GM23338 (cell line): ENCODE measurements at regions not wholly inside any gene's neighbourhood (a gene's known extent, or its start where the extent isn't known, plus 50 kb on each side); places are given as distances from the start of the nearest gene placed in this dataset.

Source experiments
- ATAC-seq: fragments of 200-7000 bp; cut with Tn5 transposase; 3 replicates; pipeline ENCODE4 v1.9.1; 2020
- DNase-seq: peaks from one replicate; pipeline ENCODE4 v3.0.0-alpha.2; 2015; ENCODE audit warnings: low spot score
- H2AFZ ChIP-seq: fragments of 200-600 bp; sonication (generic); 2 replicates; pipeline ENCODE4 v1.8.0; 2016; ENCODE audit warnings: antibody characterized with exemption, mild to moderate bottlenecking, moderate library complexity
- H3F3A ChIP-seq: fragments of 200-600 bp; sonication (generic); replicated peaks from 2 replicates; pipeline ENCODE4 v1.8.0; 2017; ENCODE audit warnings: antibody characterized with exemption, mixed run types, low read depth
- H3K27ac ChIP-seq: fragments of 200-600 bp; sonication (generic); 2 replicates; pipeline ENCODE4 v1.6.1; 2016; ENCODE audit warnings: low read depth
- H3K27me3 ChIP-seq: fragments of 200-600 bp; sonication (generic); 2 replicates; pipeline ENCODE4 v1.8.0; 2016; ENCODE audit warnings: mild to moderate bottlenecking, mixed run types, moderate library complexity; ENCODE audit not compliant: insufficient read depth
- H3K36me3 ChIP-seq: fragments of 200-600 bp; sonication (generic); 2 replicates; pipeline ENCODE4 v1.8.0; 2016; ENCODE audit warnings: mild to moderate bottlenecking; ENCODE audit not compliant: insufficient read depth
- H3K4me1 ChIP-seq: fragments of 200-600 bp; sonication (generic); 2 replicates; pipeline ENCODE4 v1.8.0; 2016; ENCODE audit warnings: mild to moderate bottlenecking, moderate library complexity; ENCODE audit not compliant: insufficient read depth
- H3K4me2 ChIP-seq: fragments of 200-600 bp; sonication (generic); 2 replicates; pipeline ENCODE4 v1.7.1; 2017; ENCODE audit warnings: mixed run types
- H3K4me3 ChIP-seq: fragments of 200-600 bp; sonication (generic); 2 replicates; pipeline ENCODE4 v1.6.1; 2016; ENCODE audit warnings: mixed run types
- H3K79me2 ChIP-seq: fragments of 200-600 bp; sonication (generic); replicated peaks from 2 replicates; pipeline ENCODE4 v1.8.0; 2017; ENCODE audit warnings: mild to moderate bottlenecking; ENCODE audit not compliant: insufficient read depth
- H3K9me2 ChIP-seq: fragments of 200-600 bp; sonication (generic); 2 replicates; pipeline ENCODE4 v1.8.0; 2017; ENCODE audit not compliant: insufficient read depth
- H4K20me1 ChIP-seq: fragments of 200-600 bp; sonication (generic); replicated peaks from 2 replicates; pipeline ENCODE4 v1.8.0; 2017; ENCODE audit warnings: mild to moderate bottlenecking; ENCODE audit not compliant: insufficient read depth
- H3K27ac Mint-ChIP-seq: 2 replicates; pipeline ENCODE4 v1.8.0; 2020; ENCODE audit warnings: inconsistent platforms, mild to moderate bottlenecking, moderate library complexity, mixed read lengths
- H3K27me3 Mint-ChIP-seq: 3 replicates; pipeline ENCODE4 v1.8.0; 2022; ENCODE audit warnings: low read depth, mild to moderate bottlenecking, moderate library complexity, mixed read lengths, inconsistent platforms; ENCODE audit not compliant: insufficient read depth, poor library complexity
- H3K36me3 Mint-ChIP-seq: 3 replicates; pipeline ENCODE4 v1.8.0; 2021; ENCODE audit warnings: low read depth, mild to moderate bottlenecking, inconsistent platforms, moderate library complexity, mixed read lengths
- H3K4me1 Mint-ChIP-seq: 3 replicates; pipeline ENCODE4 v1.8.0; 2020; ENCODE audit warnings: mild to moderate bottlenecking, inconsistent platforms, mixed read lengths
- H3K4me3 Mint-ChIP-seq: 3 replicates; pipeline ENCODE4 v1.8.0; 2021; ENCODE audit warnings: moderate library complexity, mild to moderate bottlenecking, inconsistent platforms, mixed read lengths
- H3K9me3 Mint-ChIP-seq: 3 replicates; pipeline ENCODE4 v1.8.0; 2020; ENCODE audit warnings: moderate library complexity, mild to moderate bottlenecking, inconsistent platforms, mixed read lengths
- CREB1 ChIP-seq: fragments of 250-450 bp; sonication (Bioruptor Pico); IDR thresholded peaks from 2 replicates; pipeline ENCODE4 v1.5.0; 2020; ENCODE audit warnings: low read depth, mild to moderate bottlenecking, moderate library complexity
- EZH2 ChIP-seq: fragments of 200-600 bp; sonication (generic); IDR thresholded peaks from one replicate; pipeline ENCODE4 v1.8.0; 2017; ENCODE audit warnings: antibody characterized with exemption, mild to moderate bottlenecking, low read depth; ENCODE audit not compliant: unreplicated experiment
- EZH2phosphoT487 ChIP-seq: fragments of 200-600 bp; sonication (generic); IDR thresholded peaks from one replicate; pipeline ENCODE4 v1.8.1; 2018; ENCODE audit warnings: antibody characterized with exemption; ENCODE audit not compliant: unreplicated experiment
- JUNB ChIP-seq: IDR thresholded peaks from one replicate; pipeline ENCODE4 v1.6.1; 2016; ENCODE audit warnings: antibody characterized with exemption; ENCODE audit not compliant: unreplicated experiment
- NANOG ChIP-seq: IDR thresholded peaks from 2 replicates; pipeline ENCODE4 v1.6.1; 2016; ENCODE audit warnings: antibody characterized with exemption, borderline replicate concordance
- POLR2AphosphoS5 ChIP-seq: IDR thresholded peaks from 2 replicates; pipeline ENCODE4 v1.6.1; 2016; ENCODE audit warnings: antibody characterized with exemption, low read depth
- STAT1 ChIP-seq: IDR thresholded peaks from one replicate; pipeline ENCODE4 v1.6.1; 2016; ENCODE audit warnings: antibody characterized with exemption; ENCODE audit not compliant: unreplicated experiment
- ZNF114 ChIP-seq: fragments of 250-450 bp; sonication (Bioruptor Pico); IDR thresholded peaks from 2 replicates; pipeline ENCODE4 v1.5.0; 2020; ENCODE audit warnings: mild to moderate bottlenecking, moderate library complexity
- ZNF331 ChIP-seq: fragments of 250-450 bp; sonication (Bioruptor Pico); IDR thresholded peaks from 2 replicates; pipeline ENCODE4 v1.5.0; 2020; ENCODE audit warnings: low read depth, mild to moderate bottlenecking, moderate library complexity
- TF ChIP-seq, protein P1 (sequence below): IDR thresholded peaks from 2 replicates; pipeline ENCODE4 v1.6.1; 2016; ENCODE audit warnings: antibody characterized with exemption
- TF ChIP-seq, protein P2 (sequence below): IDR thresholded peaks from one replicate; pipeline ENCODE4 v1.6.1; 2018; ENCODE audit warnings: antibody characterized with exemption; ENCODE audit not compliant: unreplicated experiment
- TF ChIP-seq, protein P3 (sequence below), 2 experiments: fragments of 200-600 bp in 1 of 2; sonication (generic) in 1 of 2; conservative IDR thresholded peaks; 2 replicates each; pipeline versions ENCODE4 v1.5.1 to v1.6.1; 2016 to 2017; ENCODE audit warnings: antibody characterized with exemption in 2 of 2, low read depth in 2 of 2, mild to moderate bottlenecking in 2 of 2, moderate library complexity in 1 of 2
- TF ChIP-seq, protein P4 (sequence below): fragments of 250-450 bp; sonication (Bioruptor Pico); IDR thresholded peaks from 2 replicates; pipeline ENCODE4 v1.5.0; 2020; ENCODE audit warnings: mild to moderate bottlenecking, moderate library complexity

DNA sequence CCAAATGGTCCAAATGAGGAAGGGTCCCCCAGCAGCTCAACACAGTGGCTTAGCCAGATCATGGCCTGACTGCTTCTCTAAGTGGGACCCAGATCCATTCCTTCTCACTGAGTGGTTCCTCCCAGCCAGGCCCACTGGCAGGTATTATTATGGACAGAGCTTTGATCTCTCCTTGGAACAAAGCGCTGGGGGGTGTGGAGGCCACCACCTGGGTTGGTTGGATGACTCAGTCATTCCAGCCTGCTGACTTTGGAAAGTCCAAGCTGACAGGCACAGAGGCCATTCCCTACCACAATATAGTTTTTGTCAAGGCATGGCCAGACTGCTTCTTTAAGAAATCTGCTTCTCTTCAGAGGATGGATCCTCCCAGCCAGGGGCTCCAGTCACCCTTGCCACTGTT, 341.1 kb downstream of the BTG1 start:
- Histone ChIP-seq H3K27ac (no peak overlapping the region), H2AFZ (no peak overlapping the region), H3F3A (no peaks in the 10 kb centered on the region), H4K20me1 (no peaks in the 10 kb centered on the region), H3K9me2 (peaks cover 4% of the 10 kb centered on the region; the same call in 1 of the 2 replicates), H3K4me2 (no peak overlapping the region), H3K36me3 (no peaks in the 10 kb centered on the region), H3K79me2 (no peaks in the 10 kb centered on the region), H3K4me3 (no peak overlapping the region), H3K27me3 (no peaks in the 10 kb centered on the region), H3K4me1 (no peaks in the 10 kb centered on the region)
- Mint-ChIP-seq H3K27ac (no peak overlapping the region), H3K36me3 (peaks cover 7% of the 10 kb centered on the region), H3K4me3 (no peak overlapping the region), H3K27me3 (peaks cover 2% of the 10 kb centered on the region), H3K9me3 (peaks cover 15% of the 10 kb centered on the region), H3K4me1 (no peaks in the 10 kb centered on the region)
- TF ChIP-seq POLR2AphosphoS5 (no peak), JUNB (no peak), ZNF114 (no peak), CREB1 (CRISPR knock-in tag) (no peak), STAT1 (no peak), NANOG (no peak), EZH2phosphoT487 (no peak), EZH2 (no peak), ZNF331 (no peak)
- TF ChIP-seq, protein P1, sequence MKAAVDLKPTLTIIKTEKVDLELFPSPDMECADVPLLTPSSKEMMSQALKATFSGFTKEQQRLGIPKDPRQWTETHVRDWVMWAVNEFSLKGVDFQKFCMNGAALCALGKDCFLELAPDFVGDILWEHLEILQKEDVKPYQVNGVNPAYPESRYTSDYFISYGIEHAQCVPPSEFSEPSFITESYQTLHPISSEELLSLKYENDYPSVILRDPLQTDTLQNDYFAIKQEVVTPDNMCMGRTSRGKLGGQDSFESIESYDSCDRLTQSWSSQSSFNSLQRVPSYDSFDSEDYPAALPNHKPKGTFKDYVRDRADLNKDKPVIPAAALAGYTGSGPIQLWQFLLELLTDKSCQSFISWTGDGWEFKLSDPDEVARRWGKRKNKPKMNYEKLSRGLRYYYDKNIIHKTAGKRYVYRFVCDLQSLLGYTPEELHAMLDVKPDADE, result no peak
- TF ChIP-seq, protein P2, sequence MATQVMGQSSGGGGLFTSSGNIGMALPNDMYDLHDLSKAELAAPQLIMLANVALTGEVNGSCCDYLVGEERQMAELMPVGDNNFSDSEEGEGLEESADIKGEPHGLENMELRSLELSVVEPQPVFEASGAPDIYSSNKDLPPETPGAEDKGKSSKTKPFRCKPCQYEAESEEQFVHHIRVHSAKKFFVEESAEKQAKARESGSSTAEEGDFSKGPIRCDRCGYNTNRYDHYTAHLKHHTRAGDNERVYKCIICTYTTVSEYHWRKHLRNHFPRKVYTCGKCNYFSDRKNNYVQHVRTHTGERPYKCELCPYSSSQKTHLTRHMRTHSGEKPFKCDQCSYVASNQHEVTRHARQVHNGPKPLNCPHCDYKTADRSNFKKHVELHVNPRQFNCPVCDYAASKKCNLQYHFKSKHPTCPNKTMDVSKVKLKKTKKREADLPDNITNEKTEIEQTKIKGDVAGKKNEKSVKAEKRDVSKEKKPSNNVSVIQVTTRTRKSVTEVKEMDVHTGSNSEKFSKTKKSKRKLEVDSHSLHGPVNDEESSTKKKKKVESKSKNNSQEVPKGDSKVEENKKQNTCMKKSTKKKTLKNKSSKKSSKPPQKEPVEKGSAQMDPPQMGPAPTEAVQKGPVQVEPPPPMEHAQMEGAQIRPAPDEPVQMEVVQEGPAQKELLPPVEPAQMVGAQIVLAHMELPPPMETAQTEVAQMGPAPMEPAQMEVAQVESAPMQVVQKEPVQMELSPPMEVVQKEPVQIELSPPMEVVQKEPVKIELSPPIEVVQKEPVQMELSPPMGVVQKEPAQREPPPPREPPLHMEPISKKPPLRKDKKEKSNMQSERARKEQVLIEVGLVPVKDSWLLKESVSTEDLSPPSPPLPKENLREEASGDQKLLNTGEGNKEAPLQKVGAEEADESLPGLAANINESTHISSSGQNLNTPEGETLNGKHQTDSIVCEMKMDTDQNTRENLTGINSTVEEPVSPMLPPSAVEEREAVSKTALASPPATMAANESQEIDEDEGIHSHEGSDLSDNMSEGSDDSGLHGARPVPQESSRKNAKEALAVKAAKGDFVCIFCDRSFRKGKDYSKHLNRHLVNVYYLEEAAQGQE, result no peak
- TF ChIP-seq, protein P3, sequence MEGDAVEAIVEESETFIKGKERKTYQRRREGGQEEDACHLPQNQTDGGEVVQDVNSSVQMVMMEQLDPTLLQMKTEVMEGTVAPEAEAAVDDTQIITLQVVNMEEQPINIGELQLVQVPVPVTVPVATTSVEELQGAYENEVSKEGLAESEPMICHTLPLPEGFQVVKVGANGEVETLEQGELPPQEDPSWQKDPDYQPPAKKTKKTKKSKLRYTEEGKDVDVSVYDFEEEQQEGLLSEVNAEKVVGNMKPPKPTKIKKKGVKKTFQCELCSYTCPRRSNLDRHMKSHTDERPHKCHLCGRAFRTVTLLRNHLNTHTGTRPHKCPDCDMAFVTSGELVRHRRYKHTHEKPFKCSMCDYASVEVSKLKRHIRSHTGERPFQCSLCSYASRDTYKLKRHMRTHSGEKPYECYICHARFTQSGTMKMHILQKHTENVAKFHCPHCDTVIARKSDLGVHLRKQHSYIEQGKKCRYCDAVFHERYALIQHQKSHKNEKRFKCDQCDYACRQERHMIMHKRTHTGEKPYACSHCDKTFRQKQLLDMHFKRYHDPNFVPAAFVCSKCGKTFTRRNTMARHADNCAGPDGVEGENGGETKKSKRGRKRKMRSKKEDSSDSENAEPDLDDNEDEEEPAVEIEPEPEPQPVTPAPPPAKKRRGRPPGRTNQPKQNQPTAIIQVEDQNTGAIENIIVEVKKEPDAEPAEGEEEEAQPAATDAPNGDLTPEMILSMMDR (conservative IDR thresholded peaks at IDR 0.05; ENCODE audit: low read depth in 2 of 2), result no peak
- TF ChIP-seq, protein P4, sequence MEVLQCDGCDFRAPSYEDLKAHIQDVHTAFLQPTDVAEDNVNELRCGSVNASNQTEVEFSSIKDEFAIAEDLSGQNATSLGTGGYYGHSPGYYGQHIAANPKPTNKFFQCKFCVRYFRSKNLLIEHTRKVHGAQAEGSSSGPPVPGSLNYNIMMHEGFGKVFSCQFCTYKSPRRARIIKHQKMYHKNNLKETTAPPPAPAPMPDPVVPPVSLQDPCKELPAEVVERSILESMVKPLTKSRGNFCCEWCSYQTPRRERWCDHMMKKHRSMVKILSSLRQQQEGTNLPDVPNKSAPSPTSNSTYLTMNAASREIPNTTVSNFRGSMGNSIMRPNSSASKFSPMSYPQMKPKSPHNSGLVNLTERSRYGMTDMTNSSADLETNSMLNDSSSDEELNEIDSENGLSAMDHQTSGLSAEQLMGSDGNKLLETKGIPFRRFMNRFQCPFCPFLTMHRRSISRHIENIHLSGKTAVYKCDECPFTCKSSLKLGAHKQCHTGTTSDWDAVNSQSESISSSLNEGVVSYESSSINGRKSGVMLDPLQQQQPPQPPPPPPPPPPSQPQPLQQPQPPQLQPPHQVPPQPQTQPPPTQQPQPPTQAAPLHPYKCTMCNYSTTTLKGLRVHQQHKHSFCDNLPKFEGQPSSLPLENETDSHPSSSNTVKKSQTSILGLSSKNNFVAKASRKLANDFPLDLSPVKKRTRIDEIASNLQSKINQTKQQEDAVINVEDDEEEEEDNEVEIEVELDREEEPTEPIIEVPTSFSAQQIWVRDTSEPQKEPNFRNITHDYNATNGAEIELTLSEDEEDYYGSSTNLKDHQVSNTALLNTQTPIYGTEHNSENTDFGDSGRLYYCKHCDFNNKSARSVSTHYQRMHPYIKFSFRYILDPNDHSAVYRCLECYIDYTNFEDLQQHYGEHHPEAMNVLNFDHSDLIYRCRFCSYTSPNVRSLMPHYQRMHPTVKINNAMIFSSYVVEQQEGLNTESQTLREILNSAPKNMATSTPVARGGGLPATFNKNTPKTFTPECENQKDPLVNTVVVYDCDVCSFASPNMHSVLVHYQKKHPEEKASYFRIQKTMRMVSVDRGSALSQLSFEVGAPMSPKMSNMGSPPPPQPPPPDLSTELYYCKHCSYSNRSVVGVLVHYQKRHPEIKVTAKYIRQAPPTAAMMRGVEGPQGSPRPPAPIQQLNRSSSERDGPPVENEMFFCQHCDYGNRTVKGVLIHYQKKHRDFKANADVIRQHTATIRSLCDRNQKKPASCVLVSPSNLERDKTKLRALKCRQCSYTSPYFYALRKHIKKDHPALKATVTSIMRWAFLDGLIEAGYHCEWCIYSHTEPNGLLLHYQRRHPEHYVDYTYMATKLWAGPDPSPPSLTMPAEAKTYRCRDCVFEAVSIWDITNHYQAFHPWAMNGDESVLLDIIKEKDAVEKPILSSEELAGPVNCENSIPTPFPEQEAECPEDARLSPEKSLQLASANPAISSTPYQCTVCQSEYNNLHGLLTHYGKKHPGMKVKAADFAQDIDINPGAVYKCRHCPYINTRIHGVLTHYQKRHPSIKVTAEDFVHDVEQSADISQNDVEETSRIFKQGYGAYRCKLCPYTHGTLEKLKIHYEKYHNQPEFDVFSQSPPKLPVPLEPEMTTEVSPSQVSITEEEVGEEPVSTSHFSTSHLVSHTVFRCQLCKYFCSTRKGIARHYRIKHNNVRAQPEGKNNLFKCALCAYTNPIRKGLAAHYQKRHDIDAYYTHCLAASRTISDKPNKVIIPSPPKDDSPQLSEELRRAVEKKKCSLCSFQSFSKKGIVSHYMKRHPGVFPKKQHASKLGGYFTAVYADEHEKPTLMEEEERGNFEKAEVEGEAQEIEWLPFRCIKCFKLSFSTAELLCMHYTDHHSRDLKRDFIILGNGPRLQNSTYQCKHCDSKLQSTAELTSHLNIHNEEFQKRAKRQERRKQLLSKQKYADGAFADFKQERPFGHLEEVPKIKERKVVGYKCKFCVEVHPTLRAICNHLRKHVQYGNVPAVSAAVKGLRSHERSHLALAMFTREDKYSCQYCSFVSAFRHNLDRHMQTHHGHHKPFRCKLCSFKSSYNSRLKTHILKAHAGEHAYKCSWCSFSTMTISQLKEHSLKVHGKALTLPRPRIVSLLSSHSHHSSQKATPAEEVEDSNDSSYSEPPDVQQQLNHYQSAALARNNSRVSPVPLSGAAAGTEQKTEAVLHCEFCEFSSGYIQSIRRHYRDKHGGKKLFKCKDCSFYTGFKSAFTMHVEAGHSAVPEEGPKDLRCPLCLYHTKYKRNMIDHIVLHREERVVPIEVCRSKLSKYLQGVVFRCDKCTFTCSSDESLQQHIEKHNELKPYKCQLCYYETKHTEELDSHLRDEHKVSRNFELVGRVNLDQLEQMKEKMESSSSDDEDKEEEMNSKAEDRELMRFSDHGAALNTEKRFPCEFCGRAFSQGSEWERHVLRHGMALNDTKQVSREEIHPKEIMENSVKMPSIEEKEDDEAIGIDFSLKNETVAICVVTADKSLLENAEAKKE, result no peak
- no peak for ATAC-seq
- DNase-seq, result no peak
